ENCODE measurements at regions not wholly inside any gene's neighbourhood (a gene's known extent, or its start where the extent isn't known, plus 50 kb on each side); places are given as distances from the start of the nearest gene placed in this dataset.

- DNase-seq (no peak), ATAC-seq (ENCODE audit: low read depth) (no peak)
- Histone ChIP-seq H4K91ac (ENCODE audit: insufficient read depth, low read depth, low read length) (no peak overlapping the region), H4K20me1 (ENCODE audit: insufficient read depth, low read length) (no peaks in the 10 kb centered on the region), H2BK5ac (ENCODE audit: low read depth, low read length, poor library complexity, severe bottlenecking) (no peak overlapping the region), H3K56ac (ENCODE audit: extremely low read depth, insufficient read depth, low read length) (no peak overlapping the region), H2BK15ac (ENCODE audit: low read depth, low read length) (no peak overlapping the region), H3K36me3 (ENCODE audit: control insufficient read depth, insufficient read depth, low read length) (no peaks in the 10 kb centered on the region), H3K27me3 (ENCODE audit: control insufficient read depth, insufficient read depth, low read length) (no peaks in the 10 kb centered on the region), H4K8ac (ENCODE audit: low read depth in 2 of 2, low read length in 2 of 2) (no peak overlapping the region), H3K4me2 (ENCODE audit: low read depth, low read length) (no peak overlapping the region), H3K79me1 (ENCODE audit: low read depth in 1 of 2, low read length in 2 of 2) (no peaks in the 10 kb centered on the region), H3K9ac (ENCODE audit: low read depth, low read length) (no peak overlapping the region), H3K9me1 (ENCODE audit: insufficient read depth, low read length) (no peaks in the 10 kb centered on the region), H2AK5ac (ENCODE audit: low read depth, low read length) (no peak overlapping the region), H3K4ac (ENCODE audit: low read depth, low read length) (no peak overlapping the region), H2BK20ac (ENCODE audit: low read depth, low read length) (no peak overlapping the region), H2AK9ac (replicated peaks; ENCODE audit: low read depth, low read length, poor library complexity) (no peak overlapping the region), H3K14ac (replicated peaks; ENCODE audit: low read depth, low read length) (no peak overlapping the region), H2BK120ac (ENCODE audit: low read depth, low read length) (no peak overlapping the region), H3K4me3 (ENCODE audit: insufficient read depth, low read depth, low read length) (no peak overlapping the region), H3K27ac (ENCODE audit: insufficient read depth, low read length) (no peak overlapping the region), H3K23ac (ENCODE audit: low read depth, low read length) (no peak overlapping the region), H3K9me3 (ENCODE audit: control insufficient read depth, insufficient read depth, low read length) (no peaks in the 10 kb centered on the region; the same call in 1 of the 2 replicates), H3K4me1 (ENCODE audit: control insufficient read depth, insufficient read depth, low read length) (no peaks in the 10 kb centered on the region), H3K18ac (ENCODE audit: low read depth, low read length) (no peak overlapping the region), H4K5ac (ENCODE audit: low read depth, low read length) (no peak overlapping the region), H2AFZ (replicated peaks; ENCODE audit: low read length, poor library complexity) (no peak overlapping the region)
- dilution Hi-C loops (cut with HindIII; ENCODE audit: low sequenced_read_pairs, unreplicated experiment) = no loop called here
- ChIA-PET POLR2A (ENCODE audit: unreplicated experiment) (interaction anchor here (0.6 kb wide), 1 partner anchor 478 kb away, joined by 3 read pairs; no protein-coding TSS in a partner anchor), CTCF (no interaction called here)
- in situ Hi-C loops (cut with MboI; ENCODE audit: low sequenced_read_pairs) = no loop called here
- TF ChIP-seq, protein P1, sequence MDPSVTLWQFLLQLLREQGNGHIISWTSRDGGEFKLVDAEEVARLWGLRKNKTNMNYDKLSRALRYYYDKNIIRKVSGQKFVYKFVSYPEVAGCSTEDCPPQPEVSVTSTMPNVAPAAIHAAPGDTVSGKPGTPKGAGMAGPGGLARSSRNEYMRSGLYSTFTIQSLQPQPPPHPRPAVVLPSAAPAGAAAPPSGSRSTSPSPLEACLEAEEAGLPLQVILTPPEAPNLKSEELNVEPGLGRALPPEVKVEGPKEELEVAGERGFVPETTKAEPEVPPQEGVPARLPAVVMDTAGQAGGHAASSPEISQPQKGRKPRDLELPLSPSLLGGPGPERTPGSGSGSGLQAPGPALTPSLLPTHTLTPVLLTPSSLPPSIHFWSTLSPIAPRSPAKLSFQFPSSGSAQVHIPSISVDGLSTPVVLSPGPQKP (IDR thresholded peaks at IDR 0.05; ENCODE audit: borderline replicate concordance, low read depth, low read length) = no peak
- no peak for TF ChIP-seq SMC3 (IDR thresholded peaks at IDR 0.05; ENCODE audit: low read depth, low read length)
- no peak for TF ChIP-seq USF2 (IDR thresholded peaks at IDR 0.05; ENCODE audit: low read depth, low read length)
- no peak for TF ChIP-seq RCOR1 (IDR thresholded peaks at IDR 0.05; ENCODE audit: insufficient replicate concordance, low read length)
- WGBS, 2 experiments (ENCODE audit: extremely low coverage in 2 of 2, insufficient read length in 1 of 2) = no CpG with 5 or more reads among the region's 2 CpGs
- no TSS peak for BruUV-seq (replicated peaks)
- intact Hi-C loops (cut with micrococcal nuclease) = no loop called here
These were observed 1466.9 kb upstream of the CELF2 start for GRCh38 chr10:9550810-9551209.

Data from IMR-90 (cell line).